H1 (cell line): ENCODE measurements at regions not wholly inside any gene's neighbourhood (a gene's known extent, or its start where the extent isn't known, plus 50 kb on each side); places are given as distances from the start of the nearest gene placed in this dataset.
A peak's percentile ranks its signal among the peaks of the same experiment; 100 is the strongest.

Experiments used
- CTCF ChIA-PET: fragments of 300-600 bp; sonication (Branson Sonifier 250); formaldehyde crosslinking; loops from one replicate; lab custom pipeline; 2021; ENCODE audit not compliant: partially characterized antibody; lab: Charles Lee
- POLR2A ChIA-PET: fragments of 300-600 bp; sonication (Branson Sonifier 250); formaldehyde crosslinking; loops from one replicate; lab custom pipeline; 2021; ENCODE audit warnings: inconsistent platforms; ENCODE audit not compliant: partially characterized antibody; lab: Charles Lee
- DNase-seq, 2 experiments: peaks; one replicate each; pipeline versions ENCODE4 v3.0.0 to v3.0.0-alpha.2; 2010 to 2022; ENCODE audit warnings: low spot score in 2 of 2, low read depth in 1 of 2, mixed read lengths in 1 of 2
- FAIRE-seq: peaks from 2 replicates; lab custom pipeline; 2011; peaks lifted over from hg19 to GRCh38; lab: Jason Lieb, UNC
- H2AFZ ChIP-seq: 2 replicates; pipeline ENCODE4 v1.8.1; 2012; ENCODE audit warnings: low read length, inconsistent platforms
- H2AK5ac ChIP-seq: 2 replicates; pipeline ENCODE4 v1.6.1; 2013; ENCODE audit warnings: low read depth, low read length
- H2BK120ac ChIP-seq: replicated peaks from 2 replicates; pipeline ENCODE3; 2013; ENCODE audit warnings: low read depth, low read length, inconsistent platforms
- H2BK12ac ChIP-seq: 2 replicates; pipeline ENCODE4 v1.6.1; 2013; ENCODE audit warnings: low read depth, low read length
- H2BK15ac ChIP-seq: 2 replicates; pipeline ENCODE4 v1.6.1; 2013; ENCODE audit warnings: low read length
- H2BK20ac ChIP-seq: 2 replicates; pipeline ENCODE4 v1.6.1; 2013; ENCODE audit warnings: low read length
- H2BK5ac ChIP-seq: 2 replicates; pipeline ENCODE4 v1.6.1; 2013; ENCODE audit warnings: low read depth, low read length
- H3K14ac ChIP-seq: 2 replicates; pipeline ENCODE4 v1.6.1; 2013; ENCODE audit warnings: inconsistent platforms; ENCODE audit not compliant: insufficient read length
- H3K18ac ChIP-seq: 2 replicates; pipeline ENCODE4 v1.6.1; 2013; ENCODE audit warnings: low read length; ENCODE audit errors: extremely low read depth
- H3K23ac ChIP-seq: 2 replicates; pipeline ENCODE4 v1.6.1; 2013; ENCODE audit warnings: inconsistent platforms; ENCODE audit not compliant: insufficient read length
- H3K23me2 ChIP-seq: 2 replicates; pipeline ENCODE4 v1.6.1; 2013; ENCODE audit warnings: low read depth, low read length
- H3K27ac ChIP-seq: 2 replicates; pipeline ENCODE4 v1.6.1; 2011; ENCODE audit warnings: low read depth, low read length, inconsistent platforms
- H3K27me3 ChIP-seq, 4 experiments: replicated peaks in 1 of 4; 1 replicate in 1 of 4; 2 replicates in 3 of 4; pipeline versions ENCODE4 v1.6.1 to v1.8.1; 2011 to 2013; ENCODE audit warnings: low read length in 3 of 4, mild to moderate bottlenecking in 3 of 4, inconsistent platforms in 2 of 4, mixed read lengths in 2 of 4, moderate library complexity in 1 of 4; ENCODE audit not compliant: control insufficient read depth in 3 of 4, insufficient read depth in 3 of 4; ENCODE audit errors: extremely low read depth in 1 of 4
- H3K36me3 ChIP-seq, 4 experiments: 2 replicates each; pipeline versions ENCODE4 v1.6.1 to v1.8.1; 2011 to 2013; ENCODE audit warnings: mild to moderate bottlenecking in 4 of 4, low read length in 3 of 4, moderate library complexity in 2 of 4, control low read depth in 1 of 4, inconsistent platforms in 1 of 4; ENCODE audit not compliant: insufficient read depth in 4 of 4, control insufficient read depth in 2 of 4
- H3K4ac ChIP-seq: replicated peaks from 2 replicates; pipeline ENCODE3; 2013; ENCODE audit warnings: low read length, low read depth, mixed read lengths, inconsistent platforms; ENCODE audit not compliant: insufficient read length
- H3K4me1 ChIP-seq, 4 experiments: replicated peaks in 1 of 4; 1 replicate in 1 of 4; 2 replicates in 3 of 4; pipeline versions ENCODE4 v1.6.1 to v1.8.1; 2011 to 2013; ENCODE audit warnings: low read length in 3 of 4, inconsistent platforms in 2 of 4, mixed read lengths in 1 of 4; ENCODE audit not compliant: insufficient read depth in 4 of 4, control insufficient read depth in 3 of 4
- H3K4me2 ChIP-seq, 2 experiments: 2 replicates each; pipeline versions ENCODE4 v1.6.1 to v1.8.1; 2011 to 2013; ENCODE audit warnings: low read depth in 2 of 2, low read length in 2 of 2, control low read depth in 1 of 2, inconsistent platforms in 1 of 2, mild to moderate bottlenecking in 1 of 2; ENCODE audit not compliant: insufficient read depth in 1 of 2
- H3K4me3 ChIP-seq, 4 experiments: fragments of 200-600, 300-600 bp in 1 of 4; sonication (generic), shearing (Covaris generic), sonication (Bioruptor Twin) in 1 of 4; 2 replicates each; pipeline versions ENCODE4 v1.5.1 to v1.8.1; 2011 to 2016; ENCODE audit warnings: low read length in 4 of 4, low read depth in 3 of 4, control low read depth in 2 of 4, inconsistent platforms in 2 of 4, mild to moderate bottlenecking in 2 of 4, mixed read lengths in 1 of 4, moderate library complexity in 1 of 4; ENCODE audit not compliant: insufficient read depth in 2 of 4; ENCODE audit errors: extremely low read depth in 1 of 4
- H3K56ac ChIP-seq: replicated peaks from 2 replicates; pipeline ENCODE3; 2013; ENCODE audit warnings: low read depth, mild to moderate bottlenecking, mixed read lengths, low read length, inconsistent platforms; ENCODE audit not compliant: insufficient read length
- H3K79me1 ChIP-seq: 2 replicates; pipeline ENCODE4 v1.6.1; 2013; ENCODE audit warnings: low read depth, low read length, control low read depth
- H3K79me2 ChIP-seq, 2 experiments: 2 replicates each; pipeline versions ENCODE4 v1.6.1 to v1.8.1; 2012 to 2013; ENCODE audit warnings: low read length in 2 of 2, mild to moderate bottlenecking in 2 of 2, inconsistent platforms in 1 of 2; ENCODE audit not compliant: insufficient read depth in 2 of 2, control insufficient read depth in 1 of 2
- H3K9ac ChIP-seq, 4 experiments: replicated peaks in 1 of 4; 1 replicate in 1 of 4; 2 replicates in 3 of 4; pipeline versions ENCODE4 v1.6.1 to v1.8.1; 2011 to 2013; ENCODE audit warnings: low read depth in 3 of 4, low read length in 3 of 4, control low read depth in 2 of 4, mild to moderate bottlenecking in 2 of 4, moderate library complexity in 2 of 4, inconsistent platforms in 1 of 4; ENCODE audit errors: extremely low read depth in 1 of 4
- H3K9me3 ChIP-seq, 2 experiments: 2 replicates each; pipeline versions ENCODE4 v1.6.1 to v1.8.1; 2012 to 2013; ENCODE audit warnings: mild to moderate bottlenecking in 2 of 2, moderate library complexity in 2 of 2, control low read depth in 1 of 2, inconsistent platforms in 1 of 2, low read depth in 1 of 2, low read length in 1 of 2, mixed read lengths in 1 of 2; ENCODE audit not compliant: insufficient read depth in 2 of 2
- H4K20me1 ChIP-seq, 2 experiments: replicated peaks in 1 of 2; 2 replicates each; pipeline versions ENCODE3 to v1.8.1; 2011 to 2013; ENCODE audit warnings: inconsistent platforms in 2 of 2, low read length in 2 of 2, mild to moderate bottlenecking in 1 of 2; ENCODE audit not compliant: insufficient read depth in 2 of 2, control insufficient read depth in 1 of 2
- H4K5ac ChIP-seq: 2 replicates; pipeline ENCODE4 v1.6.1; 2013; ENCODE audit warnings: low read length, low read depth, mixed read lengths, inconsistent platforms; ENCODE audit not compliant: insufficient read length
- H4K8ac ChIP-seq: 2 replicates; pipeline ENCODE4 v1.8.0; 2013; ENCODE audit warnings: mild to moderate bottlenecking, moderate library complexity, low read length, inconsistent platforms; ENCODE audit not compliant: insufficient read depth; ENCODE audit errors: extremely low read depth
- H4K91ac ChIP-seq: replicated peaks from 2 replicates; pipeline ENCODE3; 2013; ENCODE audit warnings: low read length, mixed read lengths, inconsistent platforms; ENCODE audit not compliant: insufficient read length
- CTCF ChIP-seq, 3 experiments: IDR thresholded peaks; 1 replicate in 2 of 3; 2 replicates in 1 of 3; pipeline versions ENCODE4 v1.5.1 to v1.6.1; 2011; ENCODE audit warnings: low read length in 3 of 3, mild to moderate bottlenecking in 3 of 3, inconsistent platforms in 2 of 3, low read depth in 1 of 3, moderate library complexity in 1 of 3; ENCODE audit not compliant: insufficient read depth in 1 of 3; ENCODE audit errors: control extremely low read depth in 1 of 3
- GABPA ChIP-seq: IDR thresholded peaks from 2 replicates; pipeline ENCODE4 v1.6.1; 2011; ENCODE audit warnings: mild to moderate bottlenecking, low read length, moderate library complexity, borderline replicate concordance; ENCODE audit not compliant: insufficient read depth
- MAFK ChIP-seq: IDR thresholded peaks from 2 replicates; pipeline ENCODE4 v1.6.1; 2012; ENCODE audit warnings: low read depth, mild to moderate bottlenecking, improper control_type of control experiment, low read length
- RAD21 ChIP-seq, 2 experiments: IDR thresholded peaks in 1 of 2; conservative IDR thresholded peaks in 1 of 2; 2 replicates each; pipeline ENCODE4 v1.6.1; 2011; ENCODE audit warnings: low read depth in 2 of 2, low read length in 2 of 2, improper control_type of control experiment in 1 of 2, inconsistent platforms in 1 of 2, mild to moderate bottlenecking in 1 of 2, moderate library complexity in 1 of 2
- SIRT6 ChIP-seq: IDR thresholded peaks from one replicate; pipeline ENCODE4 v1.7.1; 2012; ENCODE audit warnings: low read length, inconsistent platforms
- WGBS, 2 experiments: shearing (Covaris generic) in 1 of 2; methylation state at CpG; one replicate each; pipeline versions ENCODE4 v1.1.6 to v1.1.7; 2013 to 2015; ENCODE audit warnings: low lambda C conversion rate in 2 of 2, mixed read lengths in 2 of 2, inconsistent platforms in 1 of 2, low coverage in 1 of 2, missing lambda C conversion rate in 1 of 2; ENCODE audit not compliant: insufficient replicate concordance in 2 of 2, insufficient coverage in 1 of 2, insufficient read length in 1 of 2; ENCODE audit errors: extremely low coverage in 1 of 2, missing lambda C conversion rate in 1 of 2; 5-methylcytosine and 5-hydroxymethylcytosine counted together

GRCh38 chr3:31210068-31210645, 315.7 kb upstream of the GADL1 start:
- peak; percentile 21 to 52 for DNase-seq
- no peak overlapping the region for H3K4me2 ChIP-seq

More at GRCh38 chr3:31210068-31210645, 315.7 kb upstream of the GADL1 start:
- H3K23me2 ChIP-seq: no peaks in the 10 kb centered on the region
- H3K14ac ChIP-seq: no peak overlapping the region
- no peak overlapping the region for H2BK120ac ChIP-seq
- H3K18ac ChIP-seq: no peak overlapping the region
- no peak overlapping the region for H2BK20ac ChIP-seq
- H3K9me3 ChIP-seq: no peaks in the 10 kb centered on the region
- H3K79me1 ChIP-seq: no peaks in the 10 kb centered on the region
- H3K27ac ChIP-seq: no peak overlapping the region
- no peak overlapping the region for H2BK5ac ChIP-seq
- 78% methylated on average over 5 of the region's 5 CpGs; no CpG with 5 or more reads in 1 of the 2 experiments for WGBS, 2 experiments
- ChIA-PET POLR2A (no interaction called here), CTCF (interaction anchor here (0.8 to 5.6 kb wide), 34 partner anchors 9 to 449 kb away, joined by 3 to 35 read pairs (median 4); no protein-coding TSS in a partner anchor)
- H3K9ac ChIP-seq: no peak overlapping the region
- H3K56ac ChIP-seq: no peak overlapping the region
- no peaks in the 10 kb centered on the region for H3K4me1 ChIP-seq
- no peaks in the 10 kb centered on the region for H3K36me3 ChIP-seq
- H2AK5ac ChIP-seq: no peak overlapping the region
- H4K5ac ChIP-seq: no peak overlapping the region
- H2AFZ ChIP-seq: no peak overlapping the region
- H3K4ac ChIP-seq: no peak overlapping the region
- no peaks in the 10 kb centered on the region for H4K20me1 ChIP-seq
- H2BK15ac ChIP-seq: no peak overlapping the region
- FAIRE-seq: peak; percentile 24
- H3K79me2 ChIP-seq: no peaks in the 10 kb centered on the region
- no peak overlapping the region for H4K91ac ChIP-seq
- TF ChIP-seq MAFK: 0 out of 2 replicates have a peak, but pooled peaks have one; percentile 5
- TF ChIP-seq CTCF (IDR thresholded peaks at IDR 0.05; ENCODE audit: control extremely low read depth in 1 of 3, insufficient read depth in 1 of 3, low read depth in 1 of 3, low read length in 3 of 3): peak; percentile 74 to 91 (median 77)
- TF ChIP-seq GABPA: no peak
- TF ChIP-seq SIRT6: no peak
- peak; percentile 89 to 94 for TF ChIP-seq RAD21 (IDR thresholded peaks at IDR 0.05 in 1 of 2, conservative IDR thresholded peaks at IDR 0.05 in 1 of 2; ENCODE audit: low read depth in 2 of 2, low read length in 2 of 2)
- no peak overlapping the region for H2BK12ac ChIP-seq
- H3K27me3 ChIP-seq: no peaks in the 10 kb centered on the region
- H4K8ac ChIP-seq: no peak overlapping the region
- H3K4me3 ChIP-seq: no peak overlapping the region
- no peak overlapping the region for H3K23ac ChIP-seq
